ENCODE measurements at regions not wholly inside any gene's neighbourhood (a gene's known extent, or its start where the extent isn't known, plus 50 kb on each side); places are given as distances from the start of the nearest gene placed in this dataset.

GRCh38 chr13:91228108-91228507 is 119.4 kb upstream of the MIR17HG start:
- no peak overlapping the region for H3K4me3 ChIP-seq
- no peak for DNase-seq
- H3K27me3 ChIP-seq = no peaks in the 10 kb centered on the region
- no peaks in the 10 kb centered on the region for H3K4me1 ChIP-seq (ENCODE audit: insufficient read depth)
- H3K27ac ChIP-seq = no peak overlapping the region
- intact Hi-C loops (cut with DNase I) = no loop called here
- 47 to 68% (median 48%) methylated on average over 1 of the region's 1 CpG for WGBS, 3 donors
- H3K9me3 ChIP-seq = no peaks in the 10 kb centered on the region
- H3K36me3 ChIP-seq = no peaks in the 10 kb centered on the region
- TF ChIP-seq EP300 (IDR thresholded peaks at IDR 0.05) (no peak), POLR2A (IDR thresholded peaks at IDR 0.05) (no peak), CTCF (IDR thresholded peaks at IDR 0.05) (no peak)

- Histone ChIP-seq H3K27me3 (no peaks in the 10 kb centered on the region), H3K9me3 (no peaks in the 10 kb centered on the region), H3K36me3 (no peaks in the 10 kb centered on the region), H3K4me1 (ENCODE audit: insufficient read depth) (no peaks in the 10 kb centered on the region), H3K27ac (no peak overlapping the region), H3K4me3 (no peak overlapping the region)
- 80 to 95% (median 86%) methylated on average over 1 of the region's 1 CpG for WGBS, 3 donors
- TF ChIP-seq CTCF (IDR thresholded peaks at IDR 0.05) (no peak), POLR2A (IDR thresholded peaks at IDR 0.05) (no peak), EP300 (IDR thresholded peaks at IDR 0.05) (no peak)
- intact Hi-C loops (cut with DNase I) = no loop called here
- DNase-seq = no peak
Measured at GRCh38 chr13:91228940-91229339, 118.5 kb upstream of the MIR17HG start.

GRCh38 chr13:91232716-91233115 is 114.8 kb upstream of the MIR17HG start:
- intact Hi-C loops (cut with DNase I) = no loop called here
- no peak for DNase-seq
- H3K9me3 ChIP-seq = no peaks in the 10 kb centered on the region
- no peak overlapping the region for H3K27ac ChIP-seq
- TF ChIP-seq POLR2A (IDR thresholded peaks at IDR 0.05) (no peak), CTCF (IDR thresholded peaks at IDR 0.05) (no peak)
- no peaks in the 10 kb centered on the region for H3K36me3 ChIP-seq
- H3K4me1 ChIP-seq (ENCODE audit: insufficient read depth) = no peaks in the 10 kb centered on the region
- no peak overlapping the region for H3K4me3 ChIP-seq
- no peaks in the 10 kb centered on the region for H3K27me3 ChIP-seq

GRCh38 chr13:91233291-91233690 is 114.2 kb upstream of the MIR17HG start:
- Histone ChIP-seq H3K36me3 (no peaks in the 10 kb centered on the region), H3K27me3 (no peaks in the 10 kb centered on the region), H3K27ac (no peak overlapping the region), H3K4me1 (ENCODE audit: insufficient read depth) (no peaks in the 10 kb centered on the region), H3K9me3 (no peaks in the 10 kb centered on the region), H3K4me3 (no peak overlapping the region)
- WGBS, 3 donors = 67 to 74% (median 68%) methylated on average over 3 of the region's 3 CpGs
- no peak for DNase-seq
- intact Hi-C loops (cut with DNase I) = no loop called here
- TF ChIP-seq EP300 (IDR thresholded peaks at IDR 0.05) (no peak), CTCF (IDR thresholded peaks at IDR 0.05) (no peak), POLR2A (IDR thresholded peaks at IDR 0.05) (no peak)

GRCh38 chr13:91236182-91236581 is 111.3 kb upstream of the MIR17HG start:
- H3K27ac ChIP-seq = no peak overlapping the region
- H3K4me3 ChIP-seq = no peak overlapping the region
- H3K36me3 ChIP-seq = no peaks in the 10 kb centered on the region
- WGBS, 3 donors = 87 to 92% (median 87%) methylated on average over 3 of the region's 3 CpGs
- H3K27me3 ChIP-seq = no peaks in the 10 kb centered on the region
- intact Hi-C loops (cut with DNase I) = no loop called here
- no peaks in the 10 kb centered on the region for H3K4me1 ChIP-seq (ENCODE audit: insufficient read depth)
- TF ChIP-seq EP300 (IDR thresholded peaks at IDR 0.05) = no peak
- no peak for TF ChIP-seq POLR2A (IDR thresholded peaks at IDR 0.05)
- no peak for TF ChIP-seq CTCF (IDR thresholded peaks at IDR 0.05)
- DNase-seq = no peak
- no peaks in the 10 kb centered on the region for H3K9me3 ChIP-seq

Data from ovary (tissue), 7 donors.